HFFc6 (cell line): ENCODE measurements at regions not wholly inside any gene's neighbourhood (a gene's known extent, or its start where the extent isn't known, plus 50 kb on each side); places are given as distances from the start of the nearest gene placed in this dataset.

Experiments used
- DNase-seq: peaks from one replicate; pipeline ENCODE4 v3.0.0-alpha.2; 2018
- H3K27ac Mint-ChIP-seq: 2 replicates; pipeline ENCODE4 v1.8.0; 2020; ENCODE audit warnings: mild to moderate bottlenecking, mixed read lengths
- H3K27me3 Mint-ChIP-seq: 2 replicates; pipeline ENCODE4 v1.8.0; 2021; ENCODE audit warnings: mild to moderate bottlenecking, moderate library complexity, mixed read lengths; ENCODE audit not compliant: insufficient read depth
- H3K36me3 Mint-ChIP-seq: 2 replicates; pipeline ENCODE4 v1.8.0; 2021; ENCODE audit warnings: low read depth, mixed read lengths
- H3K4me1 Mint-ChIP-seq: 2 replicates; pipeline ENCODE4 v1.8.0; 2020; ENCODE audit warnings: low read depth, mixed read lengths
- H3K4me3 Mint-ChIP-seq: 2 replicates; pipeline ENCODE4 v1.8.0; 2020; ENCODE audit warnings: mild to moderate bottlenecking, moderate library complexity, mixed read lengths
- H3K9me3 Mint-ChIP-seq: 2 replicates; pipeline ENCODE4 v1.8.0; 2020; ENCODE audit warnings: mild to moderate bottlenecking, mixed read lengths
- CTCF ChIP-seq: fragments of 200-600 bp; sonication (generic); IDR thresholded peaks from 2 replicates; pipeline ENCODE4 v1.5.0; 2021; ENCODE audit warnings: antibody characterized with exemption, mild to moderate bottlenecking

GRCh38 chr11:87399341-87399740, 361.6 kb downstream of the TMEM135 start:
- Mint-ChIP-seq H3K27ac (no peak overlapping the region), H3K27me3 (peaks cover 5% of the 10 kb centered on the region), H3K36me3 (no peaks in the 10 kb centered on the region), H3K4me3 (no peak overlapping the region), H3K4me1 (no peaks in the 10 kb centered on the region), H3K9me3 (no peaks in the 10 kb centered on the region)
- no peak for DNase-seq
- TF ChIP-seq CTCF = no peak

GRCh38 chr11:87398931-87399330, 361.2 kb downstream of the TMEM135 start:
- Mint-ChIP-seq H3K36me3 (no peaks in the 10 kb centered on the region), H3K4me1 (no peaks in the 10 kb centered on the region), H3K4me3 (no peak overlapping the region), H3K9me3 (no peaks in the 10 kb centered on the region), H3K27ac (no peak overlapping the region), H3K27me3 (peaks cover 5% of the 10 kb centered on the region)
- TF ChIP-seq CTCF = no peak
- DNase-seq = no peak

- H3K4me1 Mint-ChIP-seq = no peaks in the 10 kb centered on the region
- no peak overlapping the region for H3K27ac Mint-ChIP-seq
- no peak for DNase-seq
- H3K9me3 Mint-ChIP-seq = no peaks in the 10 kb centered on the region
- H3K36me3 Mint-ChIP-seq = no peaks in the 10 kb centered on the region
- no peak for TF ChIP-seq CTCF
- no peak overlapping the region for H3K4me3 Mint-ChIP-seq
- peaks cover 2% of the 10 kb centered on the region for H3K27me3 Mint-ChIP-seq
Observed at GRCh38 chr11:87397011-87397865, 359.5 kb downstream of the TMEM135 start.

- DNase-seq = no peak
- Mint-ChIP-seq H3K4me1 (no peaks in the 10 kb centered on the region), H3K9me3 (no peaks in the 10 kb centered on the region), H3K27me3 (peaks cover 2% of the 10 kb centered on the region), H3K4me3 (no peak overlapping the region), H3K36me3 (no peaks in the 10 kb centered on the region), H3K27ac (no peak overlapping the region)
- TF ChIP-seq CTCF = no peak
Observed at GRCh38 chr11:87394924-87395323, 357.2 kb downstream of the TMEM135 start.

GRCh38 chr11:87392665-87393064, 354.9 kb downstream of the TMEM135 start:
- Mint-ChIP-seq H3K9me3 (peaks cover 4% of the 10 kb centered on the region; the same call in 1 of the 2 replicates), H3K27ac (no peak overlapping the region), H3K4me3 (no peak overlapping the region), H3K4me1 (no peaks in the 10 kb centered on the region), H3K36me3 (no peaks in the 10 kb centered on the region), H3K27me3 (peaks cover 5% of the 10 kb centered on the region)
- DNase-seq = no peak
- TF ChIP-seq CTCF = no peak
